ENCODE measurements at regions not wholly inside any gene's neighbourhood (a gene's known extent, or its start where the extent isn't known, plus 50 kb on each side); places are given as distances from the start of the nearest gene placed in this dataset.

DNA sequence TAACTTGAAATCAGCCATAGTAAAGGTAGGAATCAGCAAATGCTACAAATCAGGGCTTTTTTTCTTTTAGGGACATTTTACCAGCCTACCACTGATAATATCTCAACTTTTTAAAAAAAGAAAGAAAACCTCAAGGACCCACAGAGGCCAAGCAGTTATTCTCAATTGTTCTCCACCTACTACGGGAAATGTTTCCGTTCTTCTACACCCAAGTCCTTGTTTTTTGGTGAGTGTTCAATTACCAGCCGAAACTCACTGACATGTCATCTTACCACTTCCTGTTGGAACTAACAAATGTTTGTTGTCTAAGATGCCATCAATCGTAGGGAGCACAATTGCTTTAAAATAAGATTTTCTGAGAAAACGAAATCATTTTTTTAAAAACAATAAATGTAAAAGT lies 50.2 kb upstream of the CDK1 start:
- TF ChIP-seq, protein P1, sequence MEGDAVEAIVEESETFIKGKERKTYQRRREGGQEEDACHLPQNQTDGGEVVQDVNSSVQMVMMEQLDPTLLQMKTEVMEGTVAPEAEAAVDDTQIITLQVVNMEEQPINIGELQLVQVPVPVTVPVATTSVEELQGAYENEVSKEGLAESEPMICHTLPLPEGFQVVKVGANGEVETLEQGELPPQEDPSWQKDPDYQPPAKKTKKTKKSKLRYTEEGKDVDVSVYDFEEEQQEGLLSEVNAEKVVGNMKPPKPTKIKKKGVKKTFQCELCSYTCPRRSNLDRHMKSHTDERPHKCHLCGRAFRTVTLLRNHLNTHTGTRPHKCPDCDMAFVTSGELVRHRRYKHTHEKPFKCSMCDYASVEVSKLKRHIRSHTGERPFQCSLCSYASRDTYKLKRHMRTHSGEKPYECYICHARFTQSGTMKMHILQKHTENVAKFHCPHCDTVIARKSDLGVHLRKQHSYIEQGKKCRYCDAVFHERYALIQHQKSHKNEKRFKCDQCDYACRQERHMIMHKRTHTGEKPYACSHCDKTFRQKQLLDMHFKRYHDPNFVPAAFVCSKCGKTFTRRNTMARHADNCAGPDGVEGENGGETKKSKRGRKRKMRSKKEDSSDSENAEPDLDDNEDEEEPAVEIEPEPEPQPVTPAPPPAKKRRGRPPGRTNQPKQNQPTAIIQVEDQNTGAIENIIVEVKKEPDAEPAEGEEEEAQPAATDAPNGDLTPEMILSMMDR (IDR thresholded peaks at IDR 0.05; ENCODE audit: insufficient read depth, low read depth, low read length, missing control alignments) = no peak
- no peak overlapping the region for H3K4me3 ChIP-seq (ENCODE audit: low read length)
- DNase-seq (ENCODE audit: low read depth) = peak; percentile 53

DNA sequence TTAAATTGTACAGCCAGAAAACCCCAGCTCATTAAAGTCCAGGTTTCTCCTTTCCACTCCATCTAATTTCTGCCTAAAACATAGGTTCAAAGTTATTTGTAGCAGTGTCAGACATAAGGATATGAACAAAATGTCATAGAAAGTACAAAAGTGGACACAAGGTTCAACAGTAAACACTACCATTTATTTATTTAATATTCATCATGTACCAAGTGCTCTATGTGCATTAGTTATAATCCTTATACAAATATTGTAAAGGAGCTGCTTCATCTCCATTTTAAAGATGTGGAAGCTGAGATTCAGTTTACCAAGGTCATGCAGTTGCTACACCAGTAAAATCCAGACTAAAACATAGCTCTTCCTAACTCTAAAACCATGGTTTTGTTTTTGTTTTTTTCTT lies 52.0 kb upstream of the CDK1 start:
- DNase-seq (ENCODE audit: low read depth) = no peak
- TF ChIP-seq, protein P1 (IDR thresholded peaks at IDR 0.05; ENCODE audit: insufficient read depth, low read depth, low read length, missing control alignments) = no peak
- H3K4me3 ChIP-seq (ENCODE audit: low read length) = no peak overlapping the region

DNA sequence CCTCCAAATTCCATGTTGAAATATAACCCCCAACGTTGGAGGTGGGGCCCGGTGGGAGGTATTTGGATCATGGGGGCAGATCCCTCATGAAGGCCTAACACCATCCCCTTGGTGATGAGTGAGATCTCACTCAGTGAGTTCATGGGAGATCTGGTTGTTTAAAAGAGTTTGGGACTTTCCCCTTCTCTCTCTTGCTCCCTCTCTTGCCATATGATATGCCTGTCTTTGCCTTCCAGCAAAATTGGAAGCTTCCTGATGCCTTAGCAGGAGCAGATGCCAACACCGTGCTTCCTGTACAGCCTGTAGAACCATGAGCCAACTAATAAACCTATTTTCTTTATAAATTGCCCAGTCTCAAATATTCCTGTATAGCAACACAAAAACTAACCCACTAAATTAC lies 55.7 kb upstream of the CDK1 start:
- H3K4me3 ChIP-seq (ENCODE audit: low read length) = no peak overlapping the region
- TF ChIP-seq, protein P1 (IDR thresholded peaks at IDR 0.05; ENCODE audit: insufficient read depth, low read depth, low read length, missing control alignments) = no peak
- DNase-seq (ENCODE audit: low read depth) = peak; percentile 52

DNA sequence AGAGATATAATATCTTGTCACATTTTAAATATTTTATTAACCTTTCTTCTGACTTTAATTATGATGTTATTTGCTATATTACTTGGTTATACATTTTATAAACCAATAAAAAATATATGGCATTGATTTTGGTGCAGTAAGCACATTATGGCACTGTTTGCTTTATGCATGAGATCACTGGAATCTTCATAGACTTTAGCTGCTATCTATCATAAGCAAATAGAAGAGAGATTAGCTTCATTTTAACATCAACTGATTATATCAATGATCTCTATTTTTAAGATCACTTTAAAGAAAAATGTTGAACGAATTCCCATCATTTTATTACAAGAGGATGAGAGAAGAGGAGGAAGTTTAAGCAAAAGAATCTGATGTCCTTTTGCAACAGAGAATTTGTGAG lies 58.6 kb upstream of the CDK1 start:
- TF ChIP-seq, protein P1 (IDR thresholded peaks at IDR 0.05; ENCODE audit: insufficient read depth, low read depth, low read length, missing control alignments) = no peak
- no peak overlapping the region for H3K4me3 ChIP-seq (ENCODE audit: low read length)
- DNase-seq (ENCODE audit: low read depth) = no peak

DNA sequence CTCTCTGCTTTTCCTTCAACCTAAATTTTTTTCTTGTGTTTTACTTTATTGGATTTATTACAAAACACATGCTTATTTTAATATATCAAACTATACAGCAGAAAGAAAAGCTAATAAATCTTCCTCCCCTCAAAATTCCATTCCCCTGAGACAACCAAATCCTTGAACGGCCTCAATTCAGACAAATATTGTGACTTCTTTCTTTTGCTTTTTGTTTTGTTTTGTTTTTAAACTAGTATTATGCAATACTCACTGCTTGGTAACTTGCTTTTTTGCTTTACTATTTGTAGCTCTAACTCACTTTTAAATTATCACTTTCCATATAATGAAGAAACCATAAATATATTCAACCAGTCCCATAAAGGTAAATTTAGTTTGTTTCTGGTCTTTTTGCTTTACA lies 59.4 kb upstream of the CDK1 start:
- no peak overlapping the region for H3K4me3 ChIP-seq (ENCODE audit: low read length)
- TF ChIP-seq, protein P1 (IDR thresholded peaks at IDR 0.05; ENCODE audit: insufficient read depth, low read depth, low read length, missing control alignments) = no peak
- no peak for DNase-seq (ENCODE audit: low read depth)

DNA sequence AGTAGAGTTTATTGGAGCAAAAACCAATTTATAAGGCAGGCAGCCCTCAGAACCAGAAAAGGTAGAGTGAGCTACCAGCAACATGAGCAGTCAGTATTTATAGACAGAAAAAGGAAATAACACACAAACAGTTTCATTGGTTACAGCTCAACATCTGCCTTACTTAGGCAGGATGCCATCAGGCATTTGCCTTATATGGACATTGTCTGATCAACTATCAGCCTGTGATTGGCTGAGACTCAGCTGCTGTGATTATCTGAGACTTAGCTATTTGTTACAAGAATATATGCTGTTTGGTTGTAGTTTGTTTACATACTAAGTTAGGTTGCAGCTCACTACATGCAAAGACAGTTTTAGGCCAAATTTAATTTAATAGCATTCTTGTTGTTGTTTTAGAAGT lies 60.4 kb upstream of the CDK1 start:
- H3K4me3 ChIP-seq (ENCODE audit: low read length) = no peak overlapping the region
- TF ChIP-seq, protein P1 (IDR thresholded peaks at IDR 0.05; ENCODE audit: insufficient read depth, low read depth, low read length, missing control alignments) = no peak
- no peak for DNase-seq (ENCODE audit: low read depth)

DNA sequence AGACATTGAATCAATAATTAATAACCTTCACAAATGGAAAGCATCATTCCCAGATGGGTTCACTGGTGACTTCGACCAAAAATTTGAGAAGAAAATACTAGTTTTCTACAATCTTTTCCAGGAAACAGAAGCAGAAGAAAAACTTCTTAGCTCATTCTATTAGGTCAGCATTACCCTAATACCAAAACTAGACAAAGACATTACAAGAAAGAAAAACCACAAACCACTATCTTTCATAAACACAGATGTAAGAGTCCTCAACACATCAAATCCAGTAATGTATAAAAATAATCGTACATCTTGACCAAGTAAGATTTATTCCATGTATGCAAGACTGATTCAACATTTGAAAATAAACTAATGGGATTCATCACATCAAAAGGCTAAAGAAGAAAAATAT lies 64.0 kb upstream of the CDK1 start:
- TF ChIP-seq, protein P1 (IDR thresholded peaks at IDR 0.05; ENCODE audit: insufficient read depth, low read depth, low read length, missing control alignments) = no peak
- no peak for DNase-seq (ENCODE audit: low read depth)
- no peak overlapping the region for H3K4me3 ChIP-seq (ENCODE audit: low read length)

All from epithelial cell of esophagus (primary cell).